ENCODE measurements at regions not wholly inside any gene's neighbourhood (a gene's known extent, or its start where the extent isn't known, plus 50 kb on each side); places are given as distances from the start of the nearest gene placed in this dataset.
A peak's percentile ranks its signal among the peaks of the same experiment; 100 is the strongest.

DNA sequence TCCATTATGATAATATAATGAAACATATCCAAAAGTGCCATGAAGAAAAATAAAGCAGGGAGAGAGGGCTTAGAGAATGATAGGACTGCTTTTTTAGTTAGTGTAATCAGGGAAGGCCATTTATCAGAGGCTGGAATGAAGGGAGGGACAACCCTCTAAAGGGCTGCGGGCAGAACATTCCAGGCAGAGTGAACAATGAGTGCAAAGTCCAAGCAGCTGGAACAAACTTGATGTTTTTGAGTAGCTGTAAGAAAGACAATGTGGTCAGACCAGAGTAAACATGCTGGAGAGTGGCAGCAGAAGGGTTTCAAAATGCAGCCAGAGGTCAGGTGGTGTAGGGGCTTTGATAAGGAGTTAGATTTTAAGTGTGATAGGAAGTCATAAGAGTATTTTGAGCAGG is 65.6 kb upstream of the CCDC6 start (continued):
- TF ChIP-seq, protein P1, sequence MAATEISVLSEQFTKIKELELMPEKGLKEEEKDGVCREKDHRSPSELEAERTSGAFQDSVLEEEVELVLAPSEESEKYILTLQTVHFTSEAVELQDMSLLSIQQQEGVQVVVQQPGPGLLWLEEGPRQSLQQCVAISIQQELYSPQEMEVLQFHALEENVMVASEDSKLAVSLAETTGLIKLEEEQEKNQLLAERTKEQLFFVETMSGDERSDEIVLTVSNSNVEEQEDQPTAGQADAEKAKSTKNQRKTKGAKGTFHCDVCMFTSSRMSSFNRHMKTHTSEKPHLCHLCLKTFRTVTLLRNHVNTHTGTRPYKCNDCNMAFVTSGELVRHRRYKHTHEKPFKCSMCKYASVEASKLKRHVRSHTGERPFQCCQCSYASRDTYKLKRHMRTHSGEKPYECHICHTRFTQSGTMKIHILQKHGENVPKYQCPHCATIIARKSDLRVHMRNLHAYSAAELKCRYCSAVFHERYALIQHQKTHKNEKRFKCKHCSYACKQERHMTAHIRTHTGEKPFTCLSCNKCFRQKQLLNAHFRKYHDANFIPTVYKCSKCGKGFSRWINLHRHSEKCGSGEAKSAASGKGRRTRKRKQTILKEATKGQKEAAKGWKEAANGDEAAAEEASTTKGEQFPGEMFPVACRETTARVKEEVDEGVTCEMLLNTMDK (IDR thresholded peaks at IDR 0.05; ENCODE audit: borderline replicate concordance, insufficient read depth, low read depth, low read length, poor library complexity, severe bottlenecking), result no peak
- TF ChIP-seq THRAP3 (IDR thresholded peaks at IDR 0.05; ENCODE audit: borderline replicate concordance) (no peak), CTBP1 (IDR thresholded peaks at IDR 0.05; ENCODE audit: borderline replicate concordance) (no peak), BDP1 (IDR thresholded peaks at IDR 0.05; ENCODE audit: insufficient read depth, insufficient read length) (no peak), NR2C1 (IDR thresholded peaks at IDR 0.05) (no peak), NR2C1 (tag; IDR thresholded peaks at IDR 0.05) (no peak)

DNA sequence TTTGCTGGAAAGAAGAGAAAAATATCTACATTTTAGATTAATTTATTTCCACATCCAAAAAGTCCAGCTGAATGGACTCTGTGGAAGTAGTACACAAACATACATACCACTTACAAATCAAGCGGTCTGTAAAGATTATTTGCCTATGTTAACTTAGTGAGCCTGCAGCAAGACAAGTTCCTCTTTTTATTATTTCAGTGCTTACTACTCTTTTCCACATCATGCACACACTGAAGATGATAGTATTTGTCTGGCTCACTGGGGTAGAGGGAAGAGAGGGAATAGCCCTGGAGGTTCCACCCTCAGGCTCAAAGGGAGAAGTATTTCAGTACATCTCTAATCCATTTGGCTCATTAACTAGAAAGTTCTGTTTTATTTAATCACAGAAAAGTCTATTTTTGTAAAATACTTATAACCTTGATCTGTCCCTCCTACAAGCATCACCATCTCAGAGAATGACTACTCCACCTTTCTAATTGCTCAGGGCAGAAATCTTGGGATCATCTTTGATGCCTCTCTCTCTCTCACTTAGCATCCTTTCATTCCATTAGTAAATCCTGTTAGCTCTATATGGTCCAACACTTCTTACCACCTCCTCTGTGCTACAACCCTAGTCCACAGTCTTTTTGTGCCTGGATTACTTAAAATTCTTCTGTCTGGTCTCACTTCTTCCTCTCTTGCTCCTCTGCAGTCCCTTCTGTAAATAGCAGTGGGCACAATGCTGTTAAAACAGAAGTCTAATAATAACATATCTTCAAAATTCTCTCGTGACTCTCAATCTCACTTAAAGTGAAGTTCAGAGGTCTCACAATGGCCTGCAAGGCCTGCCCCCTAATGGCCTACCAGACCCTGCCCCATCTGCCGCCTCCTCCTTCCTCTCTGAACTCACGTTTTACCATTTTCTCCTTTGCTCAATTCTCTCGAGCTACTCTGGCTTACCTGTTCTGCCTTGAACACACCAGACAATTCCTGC is 64.3 kb upstream of the CCDC6 start:
- intact Hi-C loops (cut with micrococcal nuclease) (no loop called here), in situ Hi-C loops (cut with MboI) (no loop called here)
- 13% methylated on average over 5 of the region's 5 CpGs for WGBS (ENCODE audit: insufficient coverage, low coverage, missing lambda C conversion rate)
- Histone ChIP-seq H3K9me3 (replicated peaks; ENCODE audit: control insufficient read depth, insufficient read depth, low read depth, low read length) (no peaks in the 10 kb centered on the region), H3K27ac (ENCODE audit: extremely low read depth, low read depth, low read length) (no peak overlapping the region), H4K20me1 (replicated peaks; ENCODE audit: control insufficient read depth, insufficient read depth, low read length) (no peaks in the 10 kb centered on the region), H3K36me3 (ENCODE audit: control insufficient read depth, insufficient read depth, low read length) (no peaks in the 10 kb centered on the region), H3K4me1 (replicated peaks in 1 of 2; ENCODE audit: control insufficient read depth in 2 of 2, insufficient read depth in 2 of 2, low read length in 2 of 2) (peaks cover 3 to 6% of the 10 kb centered on the region in 2 experiments; a peak in 3 of 5 replicates), H3K9ac (ENCODE audit: insufficient read depth in 1 of 2, low read depth in 2 of 2, low read length in 2 of 2) (no peak overlapping the region), H3K4me2 (ENCODE audit: insufficient read depth, low read length) (no peak overlapping the region), H2AFZ (ENCODE audit: low read depth, low read length) (0 out of 2 replicates have a peak overlapping the region, but pooled peaks have one; percentile 2), H3K27me3 (ENCODE audit: control insufficient read depth in 2 of 2, insufficient read depth in 2 of 2, low read length in 2 of 2) (no peaks in the 10 kb centered on the region), H3K9me1 (ENCODE audit: control insufficient read depth, insufficient read depth, low read length) (no peaks in the 10 kb centered on the region), H3K79me2 (ENCODE audit: control insufficient read depth, insufficient read depth, low read length) (no peaks in the 10 kb centered on the region), H3K4me3 (no peak overlapping the region)
- no peak for FAIRE-seq
- DNase-seq (ENCODE audit: extremely low read depth in 1 of 4, low spot score in 3 of 4), result no peak
- peak; percentile 63 for ATAC-seq
- 0 out of 2 replicates have a peak, but pooled peaks have one; percentile 10 for TF ChIP-seq SPI1 (IDR thresholded peaks at IDR 0.05; ENCODE audit: borderline replicate concordance, low read depth, low read length)
- TF ChIP-seq, protein P2, sequence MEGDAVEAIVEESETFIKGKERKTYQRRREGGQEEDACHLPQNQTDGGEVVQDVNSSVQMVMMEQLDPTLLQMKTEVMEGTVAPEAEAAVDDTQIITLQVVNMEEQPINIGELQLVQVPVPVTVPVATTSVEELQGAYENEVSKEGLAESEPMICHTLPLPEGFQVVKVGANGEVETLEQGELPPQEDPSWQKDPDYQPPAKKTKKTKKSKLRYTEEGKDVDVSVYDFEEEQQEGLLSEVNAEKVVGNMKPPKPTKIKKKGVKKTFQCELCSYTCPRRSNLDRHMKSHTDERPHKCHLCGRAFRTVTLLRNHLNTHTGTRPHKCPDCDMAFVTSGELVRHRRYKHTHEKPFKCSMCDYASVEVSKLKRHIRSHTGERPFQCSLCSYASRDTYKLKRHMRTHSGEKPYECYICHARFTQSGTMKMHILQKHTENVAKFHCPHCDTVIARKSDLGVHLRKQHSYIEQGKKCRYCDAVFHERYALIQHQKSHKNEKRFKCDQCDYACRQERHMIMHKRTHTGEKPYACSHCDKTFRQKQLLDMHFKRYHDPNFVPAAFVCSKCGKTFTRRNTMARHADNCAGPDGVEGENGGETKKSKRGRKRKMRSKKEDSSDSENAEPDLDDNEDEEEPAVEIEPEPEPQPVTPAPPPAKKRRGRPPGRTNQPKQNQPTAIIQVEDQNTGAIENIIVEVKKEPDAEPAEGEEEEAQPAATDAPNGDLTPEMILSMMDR (IDR thresholded peaks at IDR 0.05 in 2 of 3, conservative IDR thresholded peaks at IDR 0.05 in 1 of 3; ENCODE audit: insufficient read depth in 2 of 3, low read depth in 1 of 3, low read length in 3 of 3), result 0 out of 6 replicates have a peak, but pooled peaks of 1 of the 3 experiments have one; percentile 18
- 0 out of 4 replicates have a peak, but pooled peaks of 1 of the 2 experiments have one; percentile 12 for TF ChIP-seq RAD21 (CRISPR knock-in tag; conservative IDR thresholded peaks at IDR 0.05 in 1 of 2, IDR thresholded peaks at IDR 0.05 in 1 of 2)
- TF ChIP-seq HIVEP1 (CRISPR knock-in tag; IDR thresholded peaks at IDR 0.05), result no peak
- BruUV-seq (replicated peaks), result no TSS peak
- CTCF ChIA-PET (ENCODE audit: low intra/inter-chr PET ratio), result no interaction called here
- POLR2A ChIA-PET, result interaction anchor here (0.5 to 1.3 kb wide), 3 partner anchors 12 to 125 kb away, joined by 3 to 5 read pairs (median 4); no protein-coding TSS in a partner anchor
